ENCODE measurements at regions not wholly inside any gene's neighbourhood (a gene's known extent, or its start where the extent isn't known, plus 50 kb on each side); places are given as distances from the start of the nearest gene placed in this dataset.

- no peak for DNase-seq (ENCODE audit: low read depth in 2 of 2)
Measured at GRCh38 chr11:11078344-11079086, 220.7 kb upstream of the ZBED5 start.

- DNase-seq (ENCODE audit: low read depth in 2 of 2), result no peak
Measured at GRCh38 chr11:11077898-11078297, 220.0 kb upstream of the ZBED5 start.

- DNase-seq (ENCODE audit: low read depth in 2 of 2), result no peak
Measured at GRCh38 chr11:11076879-11077278, 219.0 kb upstream of the ZBED5 start.

GRCh38 chr11:11076276-11076675 lies 218.4 kb upstream of the ZBED5 start:
- DNase-seq (ENCODE audit: low read depth in 2 of 2), result no peak

- DNase-seq (ENCODE audit: low read depth in 2 of 2), result no peak
Measured at GRCh38 chr11:11075515-11076171, 217.8 kb upstream of the ZBED5 start.

GRCh38 chr11:11074686-11075335 lies 217.0 kb upstream of the ZBED5 start:
- no peak for DNase-seq (ENCODE audit: low read depth in 2 of 2)

GRCh38 chr11:11073996-11074395 lies 216.1 kb upstream of the ZBED5 start:
- no peak for DNase-seq (ENCODE audit: low read depth in 2 of 2)

- no peak for DNase-seq (ENCODE audit: low read depth in 2 of 2)
Measured at GRCh38 chr11:11072067-11072466, 214.2 kb upstream of the ZBED5 start.

GRCh38 chr11:11071486-11071885 lies 213.6 kb upstream of the ZBED5 start:
- DNase-seq (ENCODE audit: low read depth in 2 of 2), result no peak

GRCh38 chr11:11070976-11071375 lies 213.1 kb upstream of the ZBED5 start:
- DNase-seq (ENCODE audit: low read depth in 2 of 2), result no peak

- no peak for DNase-seq (ENCODE audit: low read depth in 2 of 2)
Measured at GRCh38 chr11:11069841-11070835, 212.3 kb upstream of the ZBED5 start.

- no peak for DNase-seq (ENCODE audit: low read depth in 2 of 2)
Measured at GRCh38 chr11:11068113-11068512, 210.3 kb upstream of the ZBED5 start.

GRCh38 chr11:11065396-11065795 lies 207.5 kb upstream of the ZBED5 start:
- no peak for DNase-seq (ENCODE audit: low read depth in 2 of 2)

GRCh38 chr11:11057472-11057854 lies 199.6 kb upstream of the ZBED5 start:
- no peak for DNase-seq (ENCODE audit: low read depth in 2 of 2)

GRCh38 chr11:11056749-11057471 lies 199.1 kb upstream of the ZBED5 start:
- DNase-seq (ENCODE audit: low read depth in 2 of 2), result no peak

- no peak for DNase-seq (ENCODE audit: low read depth in 2 of 2)
Measured at GRCh38 chr11:11056316-11056715, 198.5 kb upstream of the ZBED5 start.

- DNase-seq (ENCODE audit: low read depth in 2 of 2), result no peak
Measured at GRCh38 chr11:11047851-11048610, 190.2 kb upstream of the ZBED5 start.

GRCh38 chr11:11046781-11047180 lies 188.9 kb upstream of the ZBED5 start:
- DNase-seq (ENCODE audit: low read depth in 2 of 2), result no peak

GRCh38 chr11:11045156-11045930 lies 187.5 kb upstream of the ZBED5 start:
- no peak for DNase-seq (ENCODE audit: low read depth in 2 of 2)

All from stimulated activated CD8-positive, alpha-beta memory T cell treated with anti-CD3 and anti-CD28 coated beads, Interleukin-15, amount 100 ng/mL, for 48 hours (primary cell).